AG09319 (cell line): ENCODE measurements at regions not wholly inside any gene's neighbourhood (a gene's known extent, or its start where the extent isn't known, plus 50 kb on each side); places are given as distances from the start of the nearest gene placed in this dataset.
"Not testable (repeated sequence)": the region's sequence is repeated elsewhere in the genome, so short reads cannot be mapped to it uniquely, and the experiment has no call there.

Source experiments
- DNase-seq: peaks from one replicate; pipeline ENCODE4 v3.0.0-alpha.2; 2010; ENCODE audit warnings: low read depth; ENCODE audit errors: extremely low read depth
- CTCF ChIP-seq: IDR thresholded peaks from 2 replicates; pipeline ENCODE4 v1.5.1; 2011; ENCODE audit warnings: low read depth, mild to moderate bottlenecking, inconsistent platforms, low read length, moderate library complexity

DNA sequence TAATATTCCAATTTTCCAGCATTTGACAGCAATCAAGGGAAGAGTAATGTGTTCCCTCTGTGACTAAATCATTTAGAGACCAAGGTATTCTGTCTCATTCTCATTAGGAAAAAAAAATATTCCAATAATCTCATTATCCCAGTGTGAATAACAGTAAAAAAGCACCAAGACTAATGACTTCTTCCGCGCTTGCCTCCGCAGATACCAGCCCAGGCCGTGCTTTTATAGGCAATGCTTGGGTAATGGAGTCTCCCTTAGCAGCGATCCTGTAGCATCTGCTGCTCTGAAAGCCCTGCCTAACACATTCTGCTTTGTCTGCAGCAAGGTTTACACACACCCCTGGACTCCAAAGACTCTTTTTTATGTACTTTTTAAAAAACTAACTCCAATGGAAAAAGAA lies 470.0 kb upstream of the CAMK1G start:
- DNase-seq: no peak

DNA sequence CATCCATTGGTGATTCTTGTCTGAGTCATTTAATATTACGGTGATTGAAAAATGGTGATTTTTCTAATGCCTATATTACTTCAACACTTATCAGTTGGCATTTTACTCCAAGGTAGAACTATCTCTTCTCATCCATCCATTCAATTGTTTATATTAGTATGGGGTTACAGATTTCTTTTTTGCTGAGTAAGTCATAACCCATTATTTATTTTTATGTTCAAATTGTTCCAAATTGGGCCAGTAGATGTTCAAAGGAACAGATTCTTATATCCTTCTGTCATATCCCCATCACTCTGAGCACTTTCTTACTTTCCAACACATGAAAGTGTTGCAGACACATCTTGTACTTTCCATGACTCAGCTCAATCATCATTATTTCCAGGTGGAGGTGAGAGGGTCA lies 466.8 kb upstream of the CAMK1G start:
- DNase-seq: no peak
- no peak for TF ChIP-seq CTCF

More for the DNA sequence above, 470.0 kb upstream of the CAMK1G start:
- no peak for TF ChIP-seq CTCF

DNA sequence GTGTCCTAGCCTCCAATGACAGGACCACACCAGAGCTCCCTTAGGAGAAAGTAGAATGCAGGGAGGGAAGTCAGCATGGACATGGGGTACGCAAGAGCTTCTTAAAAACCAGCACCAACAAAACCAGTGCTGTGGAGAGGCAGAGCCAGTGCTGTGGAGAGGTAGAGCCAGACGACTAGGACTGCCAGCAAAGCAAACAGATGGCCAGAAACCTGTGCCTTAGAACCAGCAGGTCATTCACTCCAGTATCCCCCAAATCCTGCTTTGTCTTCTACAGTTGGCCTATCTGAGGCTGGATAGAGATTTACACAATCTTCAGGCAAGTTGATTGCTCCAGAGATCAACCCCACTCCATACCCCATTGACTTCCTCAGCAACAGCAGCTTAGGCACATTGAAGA lies 459.9 kb upstream of the CAMK1G start:
- TF ChIP-seq CTCF: no peak

DNA sequence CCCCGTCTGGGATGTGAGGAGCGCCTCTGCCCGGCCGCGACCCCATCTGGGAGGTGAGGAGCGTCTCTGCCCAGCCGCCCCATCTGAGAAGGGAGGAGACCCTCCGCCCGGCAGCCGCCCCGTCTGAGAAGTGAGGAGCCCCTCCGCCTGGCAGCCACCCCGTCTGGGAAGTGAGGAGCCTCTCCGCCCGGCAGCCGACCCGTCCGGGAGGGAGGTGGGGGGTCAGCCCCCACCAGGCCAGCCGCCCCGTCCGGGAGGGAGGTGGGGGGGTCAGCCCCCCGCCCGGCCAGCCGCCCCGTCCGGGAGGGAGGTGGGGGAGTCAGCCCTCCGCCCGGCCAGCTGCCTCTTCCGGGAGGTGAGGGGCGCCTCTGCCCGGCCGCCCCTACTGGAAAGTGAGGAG lies 454.4 kb upstream of the CAMK1G start:
- DNase-seq: not testable (repeated sequence)

More for the DNA sequence above, 459.9 kb upstream of the CAMK1G start:
- no peak for DNase-seq

GRCh38 chr1:209130886-209131285 lies 452.6 kb upstream of the CAMK1G start:
- no peak for DNase-seq
- no peak for TF ChIP-seq CTCF

DNA sequence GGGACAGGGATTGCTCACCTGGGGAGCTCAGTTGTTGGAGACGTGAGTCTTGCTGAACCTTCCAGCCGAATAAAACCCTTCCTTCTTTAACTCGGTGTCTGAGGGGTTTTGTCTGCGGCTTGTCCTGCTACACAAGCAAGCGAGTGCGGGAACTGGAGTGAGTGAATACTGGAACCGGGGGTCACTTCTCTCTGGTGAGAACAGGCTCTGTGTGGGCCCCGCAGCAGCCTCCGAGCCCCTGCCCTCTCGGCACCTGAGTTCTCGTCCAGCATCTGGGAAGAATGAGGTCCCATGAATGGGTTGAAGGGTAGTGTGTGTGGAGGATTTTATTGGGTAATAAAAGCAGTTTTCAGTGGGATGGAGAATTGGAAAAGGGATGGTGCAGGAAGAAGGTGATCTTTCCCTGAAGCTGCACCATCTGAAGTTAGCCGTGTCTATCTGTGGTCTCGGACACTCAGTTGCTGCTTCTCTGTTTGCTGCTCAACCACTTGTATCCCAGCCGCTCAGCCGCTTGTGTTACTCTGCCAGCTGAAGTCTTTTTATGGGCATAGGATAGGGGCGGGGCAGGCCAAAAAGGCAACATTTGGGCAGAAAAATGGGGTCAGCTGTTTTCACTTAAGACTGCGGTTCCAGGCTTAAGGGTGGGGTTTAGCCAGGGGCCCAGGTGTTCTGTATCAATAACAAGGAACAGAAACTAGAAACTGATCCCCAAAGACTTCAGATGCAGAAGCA lies 450.6 kb upstream of the CAMK1G start:
- TF ChIP-seq CTCF: no peak
- no peak for DNase-seq

DNA sequence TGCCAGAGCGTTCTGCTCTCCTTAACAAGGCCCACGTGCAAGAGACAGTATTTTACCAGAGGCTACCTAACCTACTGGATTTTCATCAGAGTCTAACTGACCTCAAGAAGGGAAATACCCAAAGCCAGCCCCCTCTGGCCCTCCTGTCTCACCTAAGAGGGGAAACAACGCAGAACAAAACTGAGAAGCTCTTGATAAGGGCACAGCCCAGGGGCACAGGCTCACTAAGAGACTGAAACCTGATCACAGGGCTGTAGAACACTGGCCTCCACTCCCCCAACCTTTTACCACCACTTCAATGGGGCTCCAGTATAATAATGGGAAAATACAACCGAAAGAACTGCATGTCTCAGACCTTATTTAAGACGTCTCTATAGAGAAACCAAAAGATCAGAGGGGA lies 449.5 kb upstream of the CAMK1G start:
- TF ChIP-seq CTCF: no peak
- no peak for DNase-seq

DNA sequence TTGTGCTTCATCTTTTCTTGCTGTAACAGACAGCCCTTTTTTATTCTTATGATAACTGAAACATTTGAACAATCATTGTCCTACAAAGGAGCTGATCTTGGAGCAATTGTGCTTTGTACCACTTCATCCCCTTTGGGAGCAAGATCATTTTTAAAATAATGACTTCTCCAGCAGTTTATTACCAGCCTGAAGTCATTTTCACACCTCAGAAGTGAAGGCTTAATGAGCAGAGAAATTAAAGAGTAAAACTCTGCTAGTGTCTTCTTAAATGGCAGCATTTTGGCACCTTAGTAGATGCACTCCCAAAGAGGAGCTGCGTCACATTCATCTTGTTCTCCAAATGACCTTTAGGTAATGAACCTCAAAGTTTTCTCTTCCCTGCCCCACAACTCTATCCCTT lies 439.6 kb upstream of the CAMK1G start:
- no peak for TF ChIP-seq CTCF
- no peak for DNase-seq
